ENCODE measurements at regions not wholly inside any gene's neighbourhood (a gene's known extent, or its start where the extent isn't known, plus 50 kb on each side); places are given as distances from the start of the nearest gene placed in this dataset.

GRCh38 chr9:118366228-118366627 lies 662.0 kb downstream of the TLR4 start:
- ATAC-seq (no peak), DNase-seq (no peak)
- no peaks in the 10 kb centered on the region for H3K27me3 ChIP-seq (ENCODE audit: insufficient read depth in 3 of 3, low read length in 2 of 3)
- no peaks in the 10 kb centered on the region for H3K9me3 ChIP-seq
- H3K4me1 ChIP-seq, result no peaks in the 10 kb centered on the region
- intact Hi-C loops (cut with DNase I), result no loop called here
- no peak overlapping the region for H3K27ac ChIP-seq
- H3K4me3 ChIP-seq, result no peak overlapping the region
- WGBS, 3 donors, result 83 to 86% (median 85%) methylated on average over 2 of the region's 2 CpGs
- no peaks in the 10 kb centered on the region for H3K36me3 ChIP-seq (ENCODE audit: insufficient read depth in 1 of 2, low read depth in 1 of 2)
- no peak for TF ChIP-seq CTCF (IDR thresholded peaks at IDR 0.05)

GRCh38 chr9:118367383-118367782 lies 663.2 kb downstream of the TLR4 start:
- ATAC-seq (no peak), DNase-seq (no peak)
- H3K27ac ChIP-seq, result no peak overlapping the region
- H3K27me3 ChIP-seq (ENCODE audit: insufficient read depth in 3 of 3, low read length in 2 of 3), result no peaks in the 10 kb centered on the region
- no peaks in the 10 kb centered on the region for H3K9me3 ChIP-seq
- TF ChIP-seq CTCF (IDR thresholded peaks at IDR 0.05), result no peak
- intact Hi-C loops (cut with DNase I), result no loop called here
- no peaks in the 10 kb centered on the region for H3K4me1 ChIP-seq
- no peaks in the 10 kb centered on the region for H3K36me3 ChIP-seq (ENCODE audit: insufficient read depth in 1 of 2, low read depth in 1 of 2)
- H3K4me3 ChIP-seq, result no peak overlapping the region

GRCh38 chr9:118384531-118385100 lies 680.4 kb downstream of the TLR4 start:
- WGBS, 3 donors, result 64 to 71% (median 69%) methylated on average over 3 of the region's 3 CpGs
- no peak overlapping the region for H3K4me3 ChIP-seq
- no peak for TF ChIP-seq CTCF (IDR thresholded peaks at IDR 0.05)
- intact Hi-C loops (cut with DNase I), result no loop called here
- ATAC-seq (no peak), DNase-seq (no peak)
- H3K36me3 ChIP-seq (ENCODE audit: insufficient read depth in 1 of 2, low read depth in 1 of 2), result no peaks in the 10 kb centered on the region
- H3K9me3 ChIP-seq, result no peaks in the 10 kb centered on the region
- H3K27ac ChIP-seq, result no peak overlapping the region
- H3K27me3 ChIP-seq (ENCODE audit: insufficient read depth in 3 of 3, low read length in 2 of 3), result no peaks in the 10 kb centered on the region
- H3K4me1 ChIP-seq, result no peaks in the 10 kb centered on the region

GRCh38 chr9:118395415-118395814 lies 691.2 kb downstream of the TLR4 start:
- ATAC-seq (no peak), DNase-seq (no peak)
- no peaks in the 10 kb centered on the region for H3K27me3 ChIP-seq (ENCODE audit: insufficient read depth in 3 of 3, low read length in 2 of 3)
- TF ChIP-seq CTCF (IDR thresholded peaks at IDR 0.05), result no peak
- H3K27ac ChIP-seq, result no peak overlapping the region
- intact Hi-C loops (cut with DNase I), result no loop called here
- no peaks in the 10 kb centered on the region for H3K36me3 ChIP-seq (ENCODE audit: insufficient read depth in 1 of 2, low read depth in 1 of 2)
- H3K4me1 ChIP-seq, result no peaks in the 10 kb centered on the region
- H3K9me3 ChIP-seq, result no peaks in the 10 kb centered on the region
- WGBS, 3 donors, result 77 to 83% (median 77%) methylated on average over 2 of the region's 2 CpGs
- no peak overlapping the region for H3K4me3 ChIP-seq

- no peak overlapping the region for H3K27ac ChIP-seq
Observed at GRCh38 chr9:118401546-118401945, 697.3 kb downstream of the TLR4 start.

More at GRCh38 chr9:118401546-118401945, 697.3 kb downstream of the TLR4 start:
- DNase-seq (no peak), ATAC-seq (no peak)
- Histone ChIP-seq H3K9me3 (no peaks in the 10 kb centered on the region), H3K4me3 (no peak overlapping the region), H3K4me1 (no peaks in the 10 kb centered on the region), H3K27me3 (ENCODE audit: insufficient read depth in 3 of 3, low read length in 2 of 3) (no peaks in the 10 kb centered on the region), H3K36me3 (ENCODE audit: insufficient read depth in 1 of 2, low read depth in 1 of 2) (no peaks in the 10 kb centered on the region)
- TF ChIP-seq CTCF (IDR thresholded peaks at IDR 0.05), result no peak
- 3 to 20% (median 9%) methylated on average over 1 of the region's 1 CpG for WGBS, 3 donors
- intact Hi-C loops (cut with DNase I), result no loop called here

All from psoas muscle (tissue), 7 donors.